Activated CD4-positive, alpha-beta T cell treated with anti-CD3 and anti-CD28 coated beads for 36 hours (primary cell): ENCODE measurements at regions not wholly inside any gene's neighbourhood (a gene's known extent, or its start where the extent isn't known, plus 50 kb on each side); places are given as distances from the start of the nearest gene placed in this dataset.

ENCODE experiments used
- ATAC-seq: fragments of 200-7000 bp; cut with Tn5 transposase; one replicate; pipeline ENCODE4 v1.10.0; 2021; ENCODE audit warnings: mild to moderate bottlenecking, moderate library complexity
- CTCF ChIA-PET: fragments of 350-600 bp; sonication (Branson Sonifier 250); formaldehyde crosslinking; loops from one replicate; lab custom pipeline; 2021; ENCODE audit warnings: antibody characterized with exemption; lab: Charles Lee
- POLR2A ChIA-PET: fragments of 350-600 bp; sonication (Branson Sonifier 250); formaldehyde crosslinking; loops from one replicate; lab custom pipeline; 2021; ENCODE audit warnings: antibody characterized with exemption, inconsistent platforms; lab: Charles Lee
- DNase-seq: peaks from one replicate; pipeline ENCODE4 v3.0.0-alpha.2; 2020
- H3K27ac Mint-ChIP-seq: one replicate; pipeline ENCODE4 v1.8.0; 2021; ENCODE audit warnings: mixed read lengths
- H3K27me3 Mint-ChIP-seq: one replicate; pipeline ENCODE4 v1.8.0; 2021; ENCODE audit warnings: mixed read lengths
- H3K36me3 Mint-ChIP-seq: one replicate; pipeline ENCODE4 v1.8.0; 2021; ENCODE audit warnings: low read depth, mixed read lengths
- H3K4me1 Mint-ChIP-seq: one replicate; pipeline ENCODE4 v1.8.0; 2021; ENCODE audit warnings: mixed read lengths
- H3K4me3 Mint-ChIP-seq: one replicate; pipeline ENCODE4 v1.8.0; 2021; ENCODE audit warnings: mild to moderate bottlenecking, moderate library complexity, mixed read lengths
- H3K9me3 Mint-ChIP-seq: one replicate; pipeline ENCODE4 v1.8.0; 2021; ENCODE audit warnings: low read depth, mixed read lengths
- intact Hi-C, 2 experiments: fragments of 100-400 bp; cut with DNase I in 1 of 2; cut with micrococcal nuclease in 1 of 2; formaldehyde crosslinking; loops; one replicate each; pipeline versions ENCODE4 v1.14.2 to v1.15.1; 2022 to 2024; cut with DNase I, micrococcal nuclease

DNA sequence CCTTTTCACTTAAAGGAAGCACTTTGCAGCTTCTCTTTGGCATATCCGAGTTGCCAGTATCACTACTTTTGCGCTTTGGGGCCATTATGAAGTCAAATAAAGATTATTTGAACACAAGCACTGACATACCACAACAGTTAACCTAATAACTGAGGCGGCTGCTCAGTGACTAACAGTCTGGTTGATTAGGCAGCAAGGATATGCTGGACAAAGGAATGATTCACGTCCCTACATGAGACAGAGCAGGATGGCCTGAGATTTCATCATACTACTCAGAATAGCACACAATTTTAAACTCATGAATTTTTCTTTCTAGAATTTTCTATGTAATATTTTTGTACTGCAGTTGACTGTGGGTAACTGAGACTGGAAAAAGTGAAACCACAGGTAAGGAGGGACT is 56.9 kb upstream of the E2F7 start:
- CTCF ChIA-PET, result no interaction called here

DNA sequence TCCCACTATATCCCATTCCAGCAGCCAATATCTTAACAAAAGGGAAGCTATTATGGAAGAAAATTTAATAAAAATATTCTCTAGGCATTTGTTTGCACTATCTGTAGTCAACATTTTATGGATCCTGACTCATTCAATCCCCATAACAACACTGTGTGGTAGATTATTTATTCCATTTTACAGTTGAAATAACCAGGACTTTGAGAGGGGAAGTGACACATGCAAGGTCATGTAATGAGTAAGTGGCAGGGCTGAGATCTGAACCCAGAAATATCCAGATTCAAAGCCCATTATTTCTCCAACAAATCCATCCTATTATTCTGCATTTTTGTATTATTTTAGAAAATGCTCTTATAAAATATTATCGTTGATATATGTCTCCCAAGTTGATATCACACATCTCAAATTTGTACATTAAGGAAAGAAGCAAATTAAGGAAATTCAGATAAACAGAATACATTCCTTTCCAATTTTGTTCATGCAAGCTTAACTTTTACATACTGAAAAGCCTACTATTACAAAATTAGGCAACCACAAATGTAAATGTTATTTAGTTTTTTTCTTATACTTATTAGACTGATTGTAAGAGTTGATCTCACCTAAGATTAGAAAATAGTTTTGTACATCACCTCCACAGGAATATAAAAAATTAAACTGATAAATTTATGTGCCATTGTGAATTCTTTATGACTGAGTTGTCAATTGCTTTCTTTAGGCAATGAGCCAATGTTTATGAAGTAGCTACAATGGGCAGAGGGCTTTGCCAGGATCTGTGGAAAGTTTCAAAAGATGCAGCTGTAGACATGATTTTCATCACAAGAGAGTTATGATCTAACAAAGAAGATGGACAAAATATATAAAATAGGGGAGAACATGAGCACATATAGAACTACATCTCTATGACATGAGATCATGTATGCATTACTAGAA is 55.1 kb upstream of the E2F7 start:
- Mint-ChIP-seq H3K4me3 (no peak overlapping the region), H3K4me1 (peaks cover 3% of the 10 kb centered on the region), H3K9me3 (no peaks in the 10 kb centered on the region), H3K27ac (no peak overlapping the region), H3K27me3 (peaks cover 10% of the 10 kb centered on the region), H3K36me3 (no peaks in the 10 kb centered on the region)
- POLR2A ChIA-PET, result no interaction called here
- no peak for ATAC-seq
- CTCF ChIA-PET, result no interaction called here
- no peak for DNase-seq
- intact Hi-C loops, result no loop called here

More for the DNA sequence above, 56.9 kb upstream of the E2F7 start:
- Mint-ChIP-seq H3K4me3 (no peak overlapping the region), H3K36me3 (no peaks in the 10 kb centered on the region), H3K9me3 (no peaks in the 10 kb centered on the region), H3K27ac (no peak overlapping the region), H3K27me3 (peaks cover 10% of the 10 kb centered on the region), H3K4me1 (peaks cover 3% of the 10 kb centered on the region)
- POLR2A ChIA-PET, result no interaction called here
- intact Hi-C loops, result no loop called here
- ATAC-seq, result no peak
- DNase-seq, result no peak

DNA sequence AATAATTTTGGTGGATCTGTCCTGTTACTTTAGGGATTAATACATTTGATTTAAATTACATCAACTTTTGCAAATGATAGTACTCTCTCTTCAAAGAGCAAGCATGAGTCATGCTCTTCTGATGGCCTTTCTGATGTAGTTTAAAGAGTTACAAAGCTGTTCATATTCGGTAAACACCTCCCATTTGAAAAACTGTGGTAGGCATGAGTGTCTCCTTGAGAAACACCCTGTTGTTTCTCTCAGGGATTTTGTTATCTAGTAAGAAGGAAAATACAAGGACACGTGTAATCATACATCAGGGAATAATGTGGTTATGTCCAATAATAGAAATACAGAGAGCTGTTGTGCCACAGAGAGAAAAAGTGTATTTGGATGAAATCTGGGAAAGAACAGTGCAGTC is 53.3 kb upstream of the E2F7 start:
- intact Hi-C loops, result no loop called here
- Mint-ChIP-seq H3K9me3 (no peaks in the 10 kb centered on the region), H3K4me3 (no peak overlapping the region), H3K4me1 (no peaks in the 10 kb centered on the region), H3K27ac (no peak overlapping the region), H3K27me3 (peaks cover 8% of the 10 kb centered on the region), H3K36me3 (no peaks in the 10 kb centered on the region)
- DNase-seq (no peak), ATAC-seq (no peak)
- POLR2A ChIA-PET, result no interaction called here
- CTCF ChIA-PET, result no interaction called here

GRCh38 chr12:77116277-77116676 is 50.9 kb upstream of the E2F7 start:
- no peak overlapping the region for H3K4me3 Mint-ChIP-seq
- ChIA-PET POLR2A (no interaction called here), CTCF (interaction anchor here (0.8 kb wide), 1 partner anchor 14 kb away, joined by 3 read pairs; no protein-coding TSS in a partner anchor)
- no peak for DNase-seq
- no peaks in the 10 kb centered on the region for H3K4me1 Mint-ChIP-seq
- H3K27me3 Mint-ChIP-seq, result no peaks in the 10 kb centered on the region
- no peaks in the 10 kb centered on the region for H3K36me3 Mint-ChIP-seq
- peaks cover 3% of the 10 kb centered on the region for H3K9me3 Mint-ChIP-seq
- ATAC-seq, result no peak
- H3K27ac Mint-ChIP-seq, result no peak overlapping the region
- intact Hi-C loops, result no loop called here

- intact Hi-C loops, result no loop called here
Measured at GRCh38 chr12:77115471-77115870, 50.1 kb upstream of the E2F7 start.

More at GRCh38 chr12:77115471-77115870, 50.1 kb upstream of the E2F7 start:
- Mint-ChIP-seq H3K27me3 (no peaks in the 10 kb centered on the region), H3K9me3 (peaks cover 4% of the 10 kb centered on the region), H3K36me3 (no peaks in the 10 kb centered on the region), H3K4me1 (no peaks in the 10 kb centered on the region), H3K4me3 (no peak overlapping the region), H3K27ac (no peak overlapping the region)
- ATAC-seq (no peak), DNase-seq (no peak)
- CTCF ChIA-PET, result no interaction called here
- POLR2A ChIA-PET, result no interaction called here
